Fibroblast of the aortic adventitia (primary cell): ENCODE measurements at regions not wholly inside any gene's neighbourhood (a gene's known extent, or its start where the extent isn't known, plus 50 kb on each side); places are given as distances from the start of the nearest gene placed in this dataset.

Source experiments
- DNase-seq: peaks from one replicate; pipeline ENCODE4 v3.0.0-alpha.2; 2010; ENCODE audit warnings: low read depth
- H3K4me3 ChIP-seq: 2 replicates; pipeline ENCODE4 v1.5.1; 2011; ENCODE audit warnings: low read depth, mild to moderate bottlenecking, control low read depth, low read length, moderate library complexity
- CTCF ChIP-seq: IDR thresholded peaks from 2 replicates; pipeline ENCODE4 v1.5.1; 2011; ENCODE audit warnings: mild to moderate bottlenecking, low read length, control low read depth, inconsistent platforms; ENCODE audit not compliant: insufficient read depth

GRCh38 chr6:10256113-10256690 lies 158.7 kb downstream of the TFAP2A start:
- H3K4me3 ChIP-seq, result no peak overlapping the region
- peak; percentile 46 for TF ChIP-seq CTCF
- DNase-seq, result peak; percentile 12

GRCh38 chr6:10250655-10251220 lies 164.1 kb downstream of the TFAP2A start:
- no peak for DNase-seq
- no peak for TF ChIP-seq CTCF
- H3K4me3 ChIP-seq, result no peak overlapping the region

GRCh38 chr6:10248378-10248843 lies 166.5 kb downstream of the TFAP2A start:
- DNase-seq, result no peak
- TF ChIP-seq CTCF, result no peak

GRCh38 chr6:10237298-10238038 lies 177.4 kb downstream of the TFAP2A start:
- no peak for TF ChIP-seq CTCF
- no peak overlapping the region for H3K4me3 ChIP-seq
- no peak for DNase-seq

More at GRCh38 chr6:10248378-10248843, 166.5 kb downstream of the TFAP2A start:
- H3K4me3 ChIP-seq, result no peak overlapping the region

GRCh38 chr6:10235344-10235743 lies 179.5 kb downstream of the TFAP2A start:
- DNase-seq, result no peak
- TF ChIP-seq CTCF, result no peak
- no peak overlapping the region for H3K4me3 ChIP-seq

GRCh38 chr6:10230531-10230930 lies 184.3 kb downstream of the TFAP2A start:
- DNase-seq, result no peak
- H3K4me3 ChIP-seq, result no peak overlapping the region
- no peak for TF ChIP-seq CTCF
